ENCODE measurements at regions not wholly inside any gene's neighbourhood (a gene's known extent, or its start where the extent isn't known, plus 50 kb on each side); places are given as distances from the start of the nearest gene placed in this dataset.
A peak's percentile ranks its signal among the peaks of the same experiment; 100 is the strongest.
"Not testable (repeated sequence)": the region's sequence is repeated elsewhere in the genome, so short reads cannot be mapped to it uniquely, and the experiment has no call there.

GRCh38 chrX:149420566-149420965, 84.5 kb downstream of the IDS start:
- not testable (repeated sequence) for DNase-seq (ENCODE audit: low read depth in 2 of 2)

GRCh38 chrX:149398027-149398426, 107.1 kb downstream of the IDS start:
- no peak for DNase-seq (ENCODE audit: low read depth in 2 of 2)

- no peak for DNase-seq (ENCODE audit: low read depth in 2 of 2)
These were observed 112.2 kb downstream of the IDS start for GRCh38 chrX:149392921-149393320.

GRCh38 chrX:149383852-149384251, 121.3 kb downstream of the IDS start:
- DNase-seq (ENCODE audit: low read depth in 2 of 2): no peak

GRCh38 chrX:149374751-149375150, 130.4 kb downstream of the IDS start:
- no peak for DNase-seq (ENCODE audit: low read depth in 2 of 2)

- DNase-seq (ENCODE audit: low read depth in 2 of 2): no peak
These were observed 132.2 kb downstream of the IDS start for GRCh38 chrX:149372866-149373265.

GRCh38 chrX:149371986-149372385, 133.1 kb downstream of the IDS start:
- no peak for DNase-seq (ENCODE audit: low read depth in 2 of 2)

- DNase-seq (ENCODE audit: low read depth in 2 of 2): no peak
These were observed 135.0 kb downstream of the IDS start for GRCh38 chrX:149370097-149370496.

- DNase-seq (ENCODE audit: low read depth in 2 of 2): no peak
These were observed 139.6 kb downstream of the IDS start for GRCh38 chrX:149365552-149365951.

- DNase-seq (ENCODE audit: low read depth in 2 of 2): no peak
These were observed 140.0 kb downstream of the IDS start for GRCh38 chrX:149365061-149365460.

- no peak for DNase-seq (ENCODE audit: low read depth in 2 of 2)
These were observed 141.1 kb downstream of the IDS start for GRCh38 chrX:149363965-149364364.

- no peak for DNase-seq (ENCODE audit: low read depth in 2 of 2)
These were observed 158.8 kb downstream of the IDS start for GRCh38 chrX:149346306-149346705.

GRCh38 chrX:149322316-149322715, 182.8 kb downstream of the IDS start:
- no peak for DNase-seq (ENCODE audit: low read depth in 2 of 2)

GRCh38 chrX:149313871-149314371, 191.2 kb downstream of the IDS start:
- no peak for DNase-seq (ENCODE audit: low read depth in 2 of 2)

- no peak for DNase-seq (ENCODE audit: low read depth in 2 of 2)
These were observed 192.1 kb downstream of the IDS start for GRCh38 chrX:149312988-149313387.

- DNase-seq (ENCODE audit: low read depth in 2 of 2): no peak
These were observed 193.0 kb downstream of the IDS start for GRCh38 chrX:149312097-149312496.

- no peak for DNase-seq (ENCODE audit: low read depth in 2 of 2)
These were observed 202.4 kb downstream of the IDS start for GRCh38 chrX:149302705-149303104.

- DNase-seq (ENCODE audit: low read depth in 2 of 2): no peak
These were observed 207.0 kb downstream of the IDS start for GRCh38 chrX:149298111-149298510.

GRCh38 chrX:149296092-149296491, 209.0 kb downstream of the IDS start:
- no peak for DNase-seq (ENCODE audit: low read depth in 2 of 2)

- DNase-seq (ENCODE audit: low read depth in 2 of 2): peak in 1 of 2 donors; percentile 3
These were observed 218.2 kb downstream of the IDS start for GRCh38 chrX:149286940-149287349.

- DNase-seq (ENCODE audit: low read depth in 2 of 2): no peak
These were observed 220.5 kb downstream of the IDS start for GRCh38 chrX:149284616-149285015.

- no peak for DNase-seq (ENCODE audit: low read depth in 2 of 2)
These were observed 221.3 kb downstream of the IDS start for GRCh38 chrX:149283853-149284252.

GRCh38 chrX:149282909-149283308, 222.2 kb downstream of the IDS start:
- no peak for DNase-seq (ENCODE audit: low read depth in 2 of 2)

GRCh38 chrX:149280011-149280410, 225.1 kb downstream of the IDS start:
- DNase-seq (ENCODE audit: low read depth in 2 of 2): no peak

- no peak for DNase-seq (ENCODE audit: low read depth in 2 of 2)
These were observed 229.3 kb downstream of the IDS start for GRCh38 chrX:149275836-149276235.
